IPS-11a (cell line): ENCODE measurements at regions not wholly inside any gene's neighbourhood (a gene's known extent, or its start where the extent isn't known, plus 50 kb on each side); places are given as distances from the start of the nearest gene placed in this dataset.

Experiments used
- H3K4me3 ChIP-seq: one replicate; pipeline ENCODE4 v1.5.1; 2013; ENCODE audit warnings: low read depth, low read length, control low read depth

DNA sequence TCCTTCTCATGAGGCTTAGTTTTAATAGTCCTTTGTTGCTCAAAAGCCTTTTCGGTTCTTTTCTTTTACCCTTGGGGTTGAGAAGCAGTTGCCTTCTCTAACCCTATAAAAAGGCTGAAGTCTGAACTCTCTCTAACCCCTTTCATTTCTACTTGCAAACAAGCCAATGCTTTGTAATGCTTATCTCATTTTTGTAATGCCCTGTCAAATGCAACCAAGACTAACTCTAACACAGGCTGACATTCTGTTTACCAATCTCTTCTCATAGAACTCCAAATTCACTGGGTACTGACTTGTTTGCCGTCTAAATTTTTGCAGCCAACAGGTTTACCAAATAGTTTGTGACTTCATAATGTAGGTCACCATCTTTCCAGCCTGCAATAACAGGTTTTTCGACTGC is 233.9 kb upstream of the SNX7 start:
- no peak overlapping the region for H3K4me3 ChIP-seq

DNA sequence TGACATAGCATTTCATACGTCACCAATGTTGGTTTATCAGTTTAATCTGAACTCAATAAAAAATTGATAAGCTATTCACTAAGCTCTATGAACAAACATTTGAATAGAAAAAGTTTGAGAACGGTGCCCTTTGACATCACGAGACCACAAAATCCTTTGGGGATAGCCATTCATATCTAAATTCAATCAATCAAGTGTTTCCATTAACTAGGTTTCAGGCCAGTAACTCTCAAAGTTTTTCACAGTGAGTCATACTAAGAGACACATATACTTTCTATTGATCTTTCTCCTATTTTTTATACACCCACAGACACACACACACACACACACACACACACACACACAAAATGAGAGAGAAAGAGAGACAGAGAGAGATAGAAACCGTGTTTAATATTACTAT is 235.4 kb upstream of the SNX7 start:
- H3K4me3 ChIP-seq, result no peak overlapping the region

DNA sequence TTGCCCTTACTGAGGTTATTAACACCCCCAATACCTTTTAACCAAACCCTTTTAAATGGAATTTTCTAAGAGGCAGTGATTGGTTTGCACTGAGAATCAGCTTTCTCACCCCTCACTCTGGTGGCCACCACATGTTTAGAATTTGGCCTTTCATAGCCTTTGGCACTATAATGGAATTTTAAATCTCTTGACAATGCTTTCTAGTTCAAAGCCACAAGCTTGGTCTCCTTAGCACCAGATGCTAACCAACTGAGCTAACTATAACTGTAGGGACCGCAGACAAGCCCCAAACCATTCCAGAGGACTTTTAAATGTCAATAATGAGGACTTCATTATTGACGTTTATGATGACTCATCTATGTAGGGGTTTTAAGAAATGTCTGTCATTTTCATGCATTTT is 238.7 kb upstream of the SNX7 start:
- H3K4me3 ChIP-seq, result no peak overlapping the region

DNA sequence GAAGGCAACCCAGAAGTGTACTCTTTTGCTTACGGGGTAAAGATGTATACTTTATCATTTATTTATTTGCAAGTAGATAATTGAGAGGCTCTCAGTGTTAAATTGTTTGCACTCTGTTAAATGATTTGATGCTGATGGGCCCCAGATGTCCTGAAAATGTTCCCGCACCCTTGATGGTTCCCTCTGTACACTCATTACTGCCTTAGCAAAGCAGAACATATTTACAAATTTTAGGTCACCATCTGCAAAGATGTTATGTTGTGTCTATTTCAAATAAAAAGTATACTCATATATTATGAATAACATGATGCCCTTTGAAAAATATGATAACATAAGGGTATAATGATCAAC is 240.5 kb upstream of the SNX7 start:
- no peak overlapping the region for H3K4me3 ChIP-seq

DNA sequence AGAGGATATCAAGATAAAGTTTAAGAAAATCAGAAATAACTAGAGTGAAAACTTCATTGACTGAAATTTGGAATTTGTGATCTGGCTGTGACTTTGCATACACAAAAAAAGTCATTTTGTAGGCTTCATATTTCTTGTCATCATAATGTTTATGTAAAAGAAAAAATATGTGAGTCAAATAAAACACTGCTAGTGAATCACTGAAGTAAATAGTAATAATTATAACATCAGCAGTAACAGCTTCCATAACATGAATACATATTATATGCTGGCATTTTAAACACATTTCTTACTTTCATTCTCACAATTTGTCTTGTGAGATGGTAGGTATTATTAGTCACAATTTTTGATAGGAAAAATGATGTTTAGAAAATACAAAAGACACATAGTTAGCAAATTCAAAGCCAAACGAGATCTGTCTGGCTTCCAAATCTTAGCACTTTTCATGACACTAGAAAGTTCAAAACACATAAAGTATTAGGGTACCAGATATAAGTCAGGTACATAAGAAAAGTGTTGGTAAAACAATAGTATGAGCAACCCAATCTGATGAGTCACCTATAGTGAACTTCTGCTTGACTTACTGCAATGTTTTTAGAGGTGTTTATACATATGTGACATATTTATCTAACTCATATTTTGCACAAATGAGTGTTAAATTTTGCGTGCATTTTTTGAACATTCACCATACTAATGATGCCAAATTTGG is 241.0 kb upstream of the SNX7 start:
- H3K4me3 ChIP-seq, result no peak overlapping the region

DNA sequence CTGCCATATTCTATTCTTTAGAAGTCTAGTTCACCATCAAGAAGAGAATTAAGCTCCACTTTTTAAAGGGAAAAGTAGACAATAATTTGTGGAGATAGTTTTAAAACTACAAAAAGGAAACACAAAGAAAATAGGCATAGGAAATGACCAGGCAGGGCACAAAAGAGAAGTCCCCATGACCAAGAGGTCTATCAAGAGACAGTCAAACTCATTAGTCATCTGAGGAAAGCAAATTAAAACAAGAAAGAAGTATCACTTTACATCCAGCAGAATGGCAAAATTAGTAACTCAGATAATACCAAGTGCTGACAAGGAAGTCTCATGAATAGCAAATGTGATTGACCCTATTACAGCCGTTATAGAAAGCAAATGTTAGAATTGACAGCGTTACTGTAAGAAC is 243.7 kb upstream of the SNX7 start:
- H3K4me3 ChIP-seq, result no peak overlapping the region

DNA sequence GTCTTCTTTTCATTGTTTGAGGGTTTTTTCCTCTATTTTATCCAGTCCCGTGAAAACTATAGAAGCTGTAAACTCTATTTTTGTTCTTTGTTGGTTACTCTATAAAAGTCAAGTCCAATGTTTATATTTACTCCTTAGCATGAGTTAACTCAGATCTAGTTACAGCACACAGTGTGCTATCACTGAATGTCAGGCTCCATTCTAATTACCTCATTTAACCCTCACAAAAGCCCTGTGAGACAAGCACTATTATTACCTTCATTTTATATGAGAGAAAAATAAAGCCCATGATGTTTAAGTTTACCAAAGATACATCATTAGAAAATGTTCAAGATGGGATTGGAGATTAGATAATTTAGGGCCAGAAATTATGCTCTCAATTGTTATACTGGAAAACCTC is 251.4 kb upstream of the SNX7 start:
- H3K4me3 ChIP-seq, result no peak overlapping the region

DNA sequence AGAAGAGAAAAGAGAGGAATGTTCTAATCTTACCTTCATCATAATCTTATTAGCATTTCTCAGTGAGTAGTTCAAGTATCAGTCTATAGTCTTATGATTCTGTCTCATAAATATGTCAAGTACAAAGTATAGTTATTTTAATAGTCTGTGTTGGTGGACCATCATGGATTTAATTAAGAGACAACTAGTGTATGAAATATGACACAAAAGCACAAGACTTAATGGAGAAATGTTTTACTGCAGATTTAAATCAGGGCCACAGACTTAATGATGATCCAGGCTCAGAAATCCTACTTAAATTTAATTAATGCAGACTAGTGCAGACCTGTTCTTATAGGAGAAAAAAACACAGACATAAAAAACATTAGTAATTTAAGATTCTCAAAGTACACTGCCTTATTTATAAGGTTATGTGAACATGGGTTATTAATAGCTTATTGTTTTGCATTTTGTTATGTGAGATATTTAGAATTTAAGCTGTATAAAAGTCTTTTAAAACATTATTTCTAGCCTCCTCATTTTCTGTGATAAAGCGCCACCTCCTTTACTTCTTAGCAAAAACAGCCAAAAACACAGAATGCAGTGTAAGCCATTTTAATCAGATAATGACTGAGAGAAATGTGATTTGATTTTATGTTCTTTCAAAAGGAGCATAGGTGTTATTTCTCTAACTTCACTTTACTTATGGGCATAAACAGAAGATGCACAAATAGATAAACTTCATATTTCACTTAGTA is 255.0 kb upstream of the SNX7 start:
- no peak overlapping the region for H3K4me3 ChIP-seq

DNA sequence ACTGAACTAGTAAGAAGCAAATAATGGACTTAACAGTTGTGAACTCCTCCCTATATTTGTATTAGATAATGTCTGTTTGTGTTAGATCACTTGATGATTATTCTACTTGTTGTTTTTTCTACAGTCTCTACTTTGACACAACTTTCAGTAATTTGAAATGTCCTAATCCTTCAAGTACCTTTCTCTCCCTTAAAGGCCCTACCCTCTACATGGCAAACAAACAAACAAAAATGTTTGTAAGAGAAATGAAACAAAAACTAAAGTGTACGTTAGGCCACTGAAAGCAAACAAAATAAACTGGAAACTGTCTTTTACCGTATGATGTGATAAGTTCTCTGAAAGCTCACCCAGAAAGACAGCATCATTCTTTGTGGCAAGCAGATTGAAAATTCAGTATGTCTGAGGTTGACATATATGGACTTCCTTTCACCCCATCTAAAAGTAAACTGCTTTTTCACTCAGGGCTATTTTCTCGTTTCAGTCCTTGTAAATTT is 255.9 kb upstream of the SNX7 start:
- no peak overlapping the region for H3K4me3 ChIP-seq

DNA sequence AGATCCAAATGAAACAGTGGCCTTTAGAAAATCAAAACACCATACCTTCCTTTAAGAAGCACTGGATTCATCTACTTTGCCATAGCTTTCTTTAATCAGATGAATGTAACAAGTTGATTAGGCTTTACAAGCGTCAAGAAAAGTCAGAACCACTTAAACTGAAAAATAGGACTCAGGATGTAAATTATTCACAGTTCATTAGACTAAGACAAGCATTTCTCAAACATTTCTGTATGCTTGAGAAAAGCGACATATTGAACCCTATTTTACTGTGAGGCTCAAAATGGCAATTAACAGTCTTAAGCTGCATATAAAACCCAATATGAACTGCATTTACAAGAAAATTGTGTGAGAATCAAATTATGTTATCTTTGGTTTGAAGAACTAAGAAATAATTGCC is 256.7 kb upstream of the SNX7 start:
- no peak overlapping the region for H3K4me3 ChIP-seq

DNA sequence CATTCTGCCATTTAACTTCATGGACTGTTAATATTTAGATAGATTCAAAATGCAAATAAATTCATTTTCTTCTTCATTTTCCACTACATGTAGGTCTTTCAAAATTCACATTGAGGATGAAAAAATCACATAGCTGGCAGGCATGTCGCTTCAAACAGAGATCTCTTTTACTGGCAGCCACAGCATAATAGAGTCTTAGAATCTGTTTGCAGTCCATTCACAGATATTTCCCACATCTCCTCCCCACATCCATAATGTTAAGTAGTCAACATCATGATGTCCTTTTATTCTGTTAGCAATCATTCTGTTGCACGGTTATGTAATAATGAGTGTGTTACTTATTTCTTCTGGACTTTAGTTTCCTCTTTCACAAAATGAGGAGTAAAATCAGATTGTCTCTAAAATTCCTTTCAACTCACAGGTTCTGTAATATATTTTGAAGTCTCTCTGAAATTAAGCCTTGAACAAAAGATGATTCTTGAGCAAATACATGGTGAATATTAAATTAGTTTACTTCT is 257.5 kb upstream of the SNX7 start:
- H3K4me3 ChIP-seq, result no peak overlapping the region

DNA sequence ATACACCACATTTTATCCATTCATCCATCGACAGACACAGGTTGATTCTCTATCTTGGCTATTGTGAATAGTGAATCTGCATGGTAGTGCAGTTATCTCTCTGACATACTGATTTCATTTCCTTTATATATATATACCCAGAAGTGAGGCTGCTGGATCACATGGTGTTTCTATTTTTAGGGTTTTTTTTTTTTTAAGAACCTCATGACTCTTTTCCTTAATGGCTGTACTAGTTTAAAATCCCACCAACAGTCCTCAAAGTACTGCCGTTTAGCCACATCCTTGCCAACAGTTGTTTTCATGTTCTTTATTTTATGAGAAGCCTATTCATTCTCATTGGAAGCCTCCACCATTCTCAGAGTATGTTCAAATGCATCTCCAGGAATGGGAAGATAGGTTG is 258.7 kb upstream of the SNX7 start:
- no peak overlapping the region for H3K4me3 ChIP-seq

DNA sequence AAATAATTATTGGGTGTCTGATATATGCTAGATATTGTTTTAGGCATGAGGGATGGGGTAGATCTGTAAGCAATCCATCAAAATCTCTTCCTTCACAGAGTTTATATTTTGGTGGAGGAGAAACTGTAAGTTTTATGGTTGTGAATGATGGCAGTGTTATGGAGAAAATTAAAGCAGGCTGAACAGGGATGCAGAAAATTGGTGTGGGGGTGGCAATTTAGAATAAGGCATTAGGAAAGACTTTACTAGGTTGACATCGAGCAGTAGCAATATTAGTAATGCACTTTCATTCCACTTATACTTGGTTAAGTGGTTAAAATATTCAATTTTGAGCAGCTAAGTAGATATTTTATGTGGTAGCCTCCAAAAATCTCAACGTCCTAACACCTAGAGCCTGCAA is 261.1 kb upstream of the SNX7 start:
- H3K4me3 ChIP-seq, result no peak overlapping the region

DNA sequence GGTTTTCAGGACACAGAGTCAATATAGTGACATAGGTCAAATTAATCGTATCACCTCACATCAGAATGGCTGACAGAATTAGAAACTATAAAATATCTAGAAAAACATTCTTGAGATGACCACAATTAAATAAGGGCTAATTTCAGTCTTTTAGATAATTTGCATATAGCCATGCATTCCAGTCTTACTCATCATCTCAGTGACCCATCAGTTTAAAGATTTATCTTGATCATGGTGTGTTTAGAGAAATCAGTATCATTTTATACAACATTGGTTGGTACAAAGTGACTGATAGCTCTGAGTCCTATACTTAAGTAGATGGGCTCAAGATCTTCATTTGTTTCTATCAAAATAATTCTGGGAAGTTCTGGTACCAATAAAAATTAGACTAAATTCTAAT is 262.3 kb upstream of the SNX7 start:
- no peak overlapping the region for H3K4me3 ChIP-seq

DNA sequence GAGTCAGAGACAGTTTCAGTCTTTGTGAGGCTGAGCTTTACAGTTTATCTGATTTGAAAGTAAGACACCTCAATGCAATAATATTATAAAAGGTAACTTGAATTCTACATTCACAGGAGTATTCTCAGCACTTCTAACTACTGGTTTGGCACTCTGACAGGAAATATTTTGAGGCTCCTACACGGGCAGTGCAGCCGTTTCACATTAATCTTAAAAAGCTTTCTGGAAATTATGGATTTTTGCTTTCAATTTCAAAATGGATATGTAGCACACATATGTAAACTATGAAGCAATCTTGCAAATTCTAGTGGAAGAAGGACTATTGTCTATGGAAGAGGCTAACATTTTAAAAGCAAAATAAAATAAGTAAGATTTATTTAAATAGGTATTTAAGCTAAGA is 262.9 kb upstream of the SNX7 start:
- no peak overlapping the region for H3K4me3 ChIP-seq

DNA sequence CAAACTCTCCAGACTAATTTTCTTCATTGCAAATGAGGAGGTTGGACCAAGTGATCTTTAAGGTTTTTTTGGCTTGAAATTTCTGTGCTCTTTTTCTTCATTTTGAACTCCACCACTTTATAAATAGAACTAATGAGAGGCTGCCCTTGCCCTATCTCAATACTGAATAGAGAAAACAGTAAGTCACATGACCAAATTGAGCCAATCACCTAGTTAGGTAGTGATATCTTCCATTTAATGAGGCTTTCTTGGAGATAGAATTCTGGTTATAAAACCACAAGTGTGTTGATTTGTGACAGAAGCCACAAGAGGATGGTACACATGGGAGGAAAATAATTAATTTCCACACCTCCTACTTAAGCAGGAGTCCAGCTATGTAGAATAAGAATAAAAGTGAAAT is 263.4 kb upstream of the SNX7 start:
- no peak overlapping the region for H3K4me3 ChIP-seq

DNA sequence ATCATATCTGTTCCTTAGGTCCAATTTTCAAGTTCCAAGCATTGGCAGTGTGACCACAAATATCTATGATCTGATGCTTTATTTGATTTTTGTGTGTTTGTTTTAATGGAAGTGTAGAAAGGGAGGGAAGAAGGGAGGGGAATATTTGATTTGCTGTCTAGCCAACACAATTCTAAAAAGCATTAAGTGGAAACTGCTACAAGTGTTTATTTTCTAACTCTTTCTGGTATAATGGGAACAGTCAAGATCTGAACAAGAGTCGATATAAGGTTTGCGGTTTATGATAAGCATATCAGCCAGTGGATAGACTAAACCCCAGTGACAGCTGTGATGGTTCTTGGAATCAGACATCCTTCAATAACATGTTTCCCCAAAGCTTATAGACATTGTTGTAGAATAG is 267.8 kb upstream of the SNX7 start:
- no peak overlapping the region for H3K4me3 ChIP-seq

DNA sequence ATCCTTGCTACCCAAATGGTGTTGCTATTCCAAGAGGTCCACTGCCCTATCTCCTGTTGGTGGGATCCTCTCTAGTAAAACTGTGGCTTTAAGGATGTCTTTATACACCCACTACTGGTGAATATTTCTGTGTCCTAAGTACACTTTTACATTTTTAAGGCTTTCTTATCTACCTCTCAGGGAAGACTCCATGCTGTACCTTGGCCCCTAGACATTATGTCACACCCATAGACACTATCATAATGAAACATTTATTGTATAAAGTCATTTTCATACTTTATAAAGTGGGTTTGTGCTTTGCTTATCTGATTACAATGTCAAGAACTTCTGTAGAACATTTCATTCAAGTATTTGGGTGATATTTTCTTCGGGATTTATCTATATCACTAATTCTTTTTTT is 270.3 kb upstream of the SNX7 start:
- H3K4me3 ChIP-seq, result no peak overlapping the region

DNA sequence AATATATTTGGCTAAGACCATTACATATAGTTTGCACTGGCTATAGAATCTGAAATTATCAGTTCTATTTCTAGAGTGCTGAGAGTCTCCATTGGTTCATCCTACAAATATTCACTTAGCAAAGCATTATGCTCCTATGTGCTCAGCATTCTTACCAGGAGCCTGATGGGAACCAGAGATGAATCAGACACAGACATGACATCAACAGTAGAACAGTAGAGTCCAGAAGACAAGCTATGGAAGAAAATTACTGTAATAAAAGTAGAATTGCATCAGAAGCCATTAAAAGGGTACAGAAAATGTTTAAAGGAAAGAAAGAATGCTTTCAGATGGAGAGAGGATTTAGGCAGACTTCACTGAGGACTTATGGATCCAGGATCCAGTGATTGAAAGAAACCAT is 271.7 kb upstream of the SNX7 start:
- H3K4me3 ChIP-seq, result no peak overlapping the region

DNA sequence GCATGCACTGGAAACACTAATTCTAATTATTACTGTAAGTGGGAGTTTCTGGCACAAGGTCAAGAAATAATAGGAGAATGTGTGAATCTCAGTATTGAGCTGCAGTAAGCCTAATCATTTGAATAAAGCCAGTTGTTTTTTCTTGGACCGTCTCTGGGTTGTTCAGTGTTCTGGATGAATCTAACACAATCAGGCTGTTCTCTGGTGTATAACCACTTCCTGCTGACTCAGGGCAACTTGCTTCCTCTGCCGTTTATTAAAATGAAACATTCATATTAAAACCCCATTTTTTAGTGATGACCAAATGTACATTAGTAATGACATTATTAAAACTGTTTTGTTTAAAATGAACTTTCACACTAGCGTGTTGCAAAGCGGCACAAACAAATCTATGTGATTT is 273.1 kb upstream of the SNX7 start:
- no peak overlapping the region for H3K4me3 ChIP-seq

DNA sequence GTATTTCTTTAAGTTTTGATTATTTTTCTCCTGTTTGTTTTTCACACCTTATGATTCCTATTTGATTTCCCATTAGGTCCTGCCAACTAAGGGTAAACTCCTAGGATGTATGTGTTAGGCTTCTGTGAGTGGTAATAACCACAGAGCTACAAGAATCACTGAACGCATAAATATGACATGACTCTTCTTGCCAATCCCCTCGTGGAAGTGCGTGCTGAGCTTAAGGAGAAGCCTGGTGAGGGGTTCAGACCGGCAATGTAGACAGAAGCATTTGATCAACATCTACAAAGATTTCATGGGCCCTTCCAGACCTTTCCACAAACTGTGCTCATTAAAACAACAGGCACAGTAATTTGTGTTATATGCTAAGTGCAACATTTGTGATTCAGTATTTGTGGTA is 273.8 kb upstream of the SNX7 start:
- H3K4me3 ChIP-seq, result no peak overlapping the region

DNA sequence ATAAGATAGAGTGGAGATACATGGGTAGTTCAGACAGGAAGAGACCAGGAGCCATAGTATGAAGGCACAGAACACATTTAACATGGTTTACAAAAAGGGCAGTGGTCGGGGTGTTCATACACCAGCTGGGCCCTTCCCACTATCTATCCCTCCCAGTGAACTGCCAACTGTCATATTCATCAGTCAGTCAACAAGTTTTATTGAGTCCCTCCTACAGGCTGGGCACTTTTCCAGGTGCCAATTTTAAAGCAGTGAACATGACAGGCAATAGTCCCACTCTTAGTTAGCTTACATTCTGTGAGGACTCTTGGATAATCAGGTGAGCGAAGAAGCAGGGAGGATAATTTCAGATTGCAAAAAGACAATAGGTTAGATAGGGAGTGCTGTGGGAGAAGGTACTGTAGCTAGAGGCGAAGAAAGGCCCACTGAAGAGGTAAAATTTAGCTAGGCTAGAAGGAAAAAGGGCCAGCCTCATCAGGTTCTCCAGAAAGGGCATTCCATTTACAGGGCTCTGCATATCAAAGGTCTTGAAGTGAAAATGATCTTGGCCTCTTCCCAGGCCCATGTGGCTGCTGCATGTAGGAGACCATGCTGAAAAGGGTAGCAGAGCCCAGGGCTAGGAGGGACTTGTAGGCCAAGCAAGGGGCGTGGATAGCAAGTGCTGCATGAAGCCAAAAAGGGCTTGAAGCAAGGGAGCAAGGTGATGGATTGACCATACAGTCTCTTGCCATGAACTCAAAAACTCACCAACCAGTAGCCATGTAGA is 274.7 kb upstream of the SNX7 start:
- no peak overlapping the region for H3K4me3 ChIP-seq
